A549 (cell line): ENCODE measurements at regions not wholly inside any gene's neighbourhood (a gene's known extent, or its start where the extent isn't known, plus 50 kb on each side); places are given as distances from the start of the nearest gene placed in this dataset.

ENCODE experiments used
- CEBPB ChIP-seq, 2 experiments: fragments of >200 bp in 1 of 2; sonication (Bioruptor Twin) in 1 of 2; formaldehyde crosslinking in 1 of 2; IDR thresholded peaks; 2 replicates each; pipeline ENCODE4 v1.6.1; 2012 to 2016
- CTCF ChIP-seq: fragments of >200 bp; sonication (Bioruptor Twin); formaldehyde crosslinking; IDR thresholded peaks from 3 replicates; pipeline ENCODE4 v1.5.1; 2016
- JUNB ChIP-seq: fragments of >200 bp; sonication (Bioruptor Twin); formaldehyde crosslinking; IDR thresholded peaks from 2 replicates; pipeline ENCODE4 v1.6.1; 2016
- MYC ChIP-seq: IDR thresholded peaks from 2 replicates; pipeline ENCODE4 v1.6.1; 2012; ENCODE audit warnings: mild to moderate bottlenecking, inconsistent platforms, low read length, improper control_type of control experiment, borderline replicate concordance
- PBX3 ChIP-seq: IDR thresholded peaks from 2 replicates; pipeline ENCODE4 v1.6.1; 2012
- POLR2A ChIP-seq: IDR thresholded peaks from 2 replicates; pipeline ENCODE4 v1.6.1; 2012; ENCODE audit warnings: mild to moderate bottlenecking, low read length
- REST ChIP-seq: fragments of 200-600 bp; sonication (generic); IDR thresholded peaks from 2 replicates; pipeline ENCODE4 v1.6.1; 2016; ENCODE audit warnings: antibody characterized with exemption, mild to moderate bottlenecking, moderate library complexity
- TP53 ChIP-seq: fragments of 250-450 bp; sonication (Bioruptor Pico); IDR thresholded peaks from 2 replicates; pipeline ENCODE4 v1.5.0; 2021; ENCODE audit warnings: mild to moderate bottlenecking, moderate library complexity
- USF2 ChIP-seq: fragments of 450-650 bp; IDR thresholded peaks from 2 replicates; pipeline ENCODE4 v1.6.1; 2014; ENCODE audit warnings: antibody characterized with exemption
- ZC3H11A ChIP-seq: fragments of 450-650 bp; IDR thresholded peaks from 2 replicates; pipeline ENCODE4 v1.6.1; 2014; ENCODE audit warnings: antibody characterized with exemption, mild to moderate bottlenecking
- ZSCAN20 ChIP-seq: fragments of 250-450 bp; sonication (Bioruptor Pico); IDR thresholded peaks from 2 replicates; pipeline ENCODE4 v1.8.0; 2022; ENCODE audit warnings: mild to moderate bottlenecking, moderate library complexity

- TF ChIP-seq REST (no peak), CTCF (no peak), ZC3H11A (no peak), MYC (no peak), JUNB (no peak), PBX3 (no peak), CEBPB (IDR thresholded peaks at IDR 0.05) (no peak), POLR2A (no peak), TP53 (CRISPR knock-in tag) (no peak), USF2 (no peak), ZSCAN20 (CRISPR knock-in tag) (no peak)
These were observed 286.8 kb upstream of the DUSP10 start for GRCh38 chr1:222028676-222029075.
